Aorta (tissue), 5 donors: ENCODE measurements at regions not wholly inside any gene's neighbourhood (a gene's known extent, or its start where the extent isn't known, plus 50 kb on each side); places are given as distances from the start of the nearest gene placed in this dataset.
"Not testable (repeated sequence)": the region's sequence is repeated elsewhere in the genome, so short reads cannot be mapped to it uniquely, and the experiment has no call there.

ENCODE experiments used
- ATAC-seq: fragments of 200-7000 bp; cut with Tn5 transposase; one replicate; pipeline ENCODE4 v1.9.1; 2022; ENCODE audit warnings: moderate library complexity; ENCODE audit not compliant: low FRiP score
- DNase-seq, 2 donors: peaks; one replicate each; pipeline ENCODE4 v3.0.0-alpha.2; 2020
- H3K27ac ChIP-seq, 2 donors: one replicate each; pipeline ENCODE4 v1.5.1; 2013; ENCODE audit warnings: low read length in 2 of 2, mild to moderate bottlenecking in 2 of 2, moderate library complexity in 2 of 2, control low read depth in 1 of 2, inconsistent platforms in 1 of 2, low read depth in 1 of 2
- H3K27me3 ChIP-seq, 2 donors: one replicate each; pipeline ENCODE4 v1.6.1; 2013; ENCODE audit warnings: control low read depth in 1 of 2, low read length in 1 of 2, mild to moderate bottlenecking in 1 of 2, moderate library complexity in 1 of 2; ENCODE audit not compliant: insufficient read depth in 2 of 2, control insufficient read depth in 1 of 2
- H3K36me3 ChIP-seq, 2 donors: one replicate each; pipeline ENCODE4 v1.6.1; 2013; ENCODE audit warnings: control low read depth in 1 of 2, low read length in 1 of 2, mild to moderate bottlenecking in 1 of 2; ENCODE audit not compliant: insufficient read depth in 2 of 2, control insufficient read depth in 1 of 2
- H3K4me1 ChIP-seq, 2 donors: one replicate each; pipeline ENCODE4 v1.6.1; 2013; ENCODE audit warnings: low read length in 2 of 2, control low read depth in 1 of 2, mild to moderate bottlenecking in 1 of 2, moderate library complexity in 1 of 2; ENCODE audit not compliant: insufficient read depth in 2 of 2, control insufficient read depth in 1 of 2
- H3K4me3 ChIP-seq, 2 donors: one replicate each; pipeline ENCODE4 v1.5.1; 2013; ENCODE audit warnings: low read length in 2 of 2, control low read depth in 1 of 2, mild to moderate bottlenecking in 1 of 2
- H3K9me3 ChIP-seq: one replicate; pipeline ENCODE4 v1.6.1; 2013; ENCODE audit warnings: mild to moderate bottlenecking, low read length; ENCODE audit not compliant: control insufficient read depth
- WGBS, 2 donors: extraction: QIAGEN DNeasy Blood & Tissue Kit; methylation state at CpG; one replicate each; pipeline ENCODE4 v1.1.7; 2013; 5-methylcytosine and 5-hydroxymethylcytosine counted together
- intact Hi-C, 2 donors: fragments of 100-400 bp; cut with DNase I; formaldehyde crosslinking; loops; one replicate each; pipeline versions ENCODE4 v1.14.2 to v1.15.0; 2022
- donor health status: healthy with polysubstance abuse.
- donor health status: Bipolar disorder and iron deficiency.
- donor health status: DM: no; HTN: no; CAD: no.
- donor health status: DM: no; HTN: no; CAD: no.
- donor health status: DM: yes; HTN: yes; CAD: no.

DNA sequence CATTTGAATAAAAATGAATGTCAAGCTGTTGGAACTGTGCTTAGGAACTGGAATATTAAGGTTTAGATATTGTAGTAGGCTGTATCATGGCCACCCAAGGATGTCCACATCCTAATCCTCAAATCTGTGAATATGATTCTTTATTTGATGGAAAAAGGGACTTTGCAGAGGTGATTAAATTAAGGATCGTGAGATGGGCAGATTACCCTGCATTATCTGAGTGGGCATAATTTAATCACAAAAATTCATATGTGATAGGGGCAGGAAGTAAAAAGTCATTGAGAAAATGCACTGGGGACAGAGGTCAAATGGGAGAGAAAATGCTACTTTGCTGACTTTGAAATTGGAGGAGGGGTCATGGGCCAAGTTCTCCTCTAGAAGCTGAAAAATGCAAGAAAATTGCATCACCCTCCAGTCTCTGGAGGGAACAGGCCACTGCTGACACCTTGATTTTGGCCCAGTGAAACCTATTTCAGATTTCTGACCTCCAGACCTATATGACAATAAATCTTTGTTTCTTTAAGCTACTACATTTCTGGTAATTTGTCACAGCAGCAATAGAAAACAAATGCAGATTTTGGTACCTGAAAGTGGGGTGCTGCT lies 521.4 kb downstream of the PCDH7 start:
- H3K27ac ChIP-seq = no peak overlapping the region
- DNase-seq (no peak), ATAC-seq (no peak)
- H3K4me1 ChIP-seq = no peaks in the 10 kb centered on the region
- no peaks in the 10 kb centered on the region for H3K36me3 ChIP-seq
- H3K27me3 ChIP-seq = no peaks in the 10 kb centered on the region
- H3K4me3 ChIP-seq = no peak overlapping the region
- peaks cover 6% of the 10 kb centered on the region for H3K9me3 ChIP-seq
- 86% methylated on average over 1 of the region's 1 CpG for WGBS, 2 donors
- intact Hi-C loops = no loop called here

DNA sequence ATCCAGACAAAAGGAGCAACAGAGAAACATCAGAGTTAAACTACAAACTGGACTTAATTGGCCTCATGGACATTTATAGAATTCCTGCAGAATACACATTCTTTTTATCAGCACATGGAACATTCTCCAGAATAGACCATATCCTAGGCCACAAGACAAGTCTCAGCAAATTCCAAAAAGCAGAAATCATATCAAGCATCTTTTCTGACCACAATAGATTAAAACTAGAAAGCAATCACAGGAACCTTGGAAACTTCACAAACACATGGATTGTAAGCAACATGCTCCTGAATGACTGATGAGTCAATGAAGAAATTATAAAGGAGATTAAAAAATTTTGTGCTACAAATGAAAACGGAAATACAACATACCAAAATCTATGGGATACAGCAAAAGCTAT lies 526.7 kb downstream of the PCDH7 start:
- DNase-seq (no peak), ATAC-seq (no peak)
- Histone ChIP-seq H3K27ac (no peak overlapping the region), H3K27me3 (no peaks in the 10 kb centered on the region), H3K4me1 (no peaks in the 10 kb centered on the region), H3K9me3 (no peaks in the 10 kb centered on the region), H3K4me3 (no peak overlapping the region), H3K36me3 (no peaks in the 10 kb centered on the region)
- intact Hi-C loops = no loop called here
- WGBS, 2 donors = 34 to 35% methylated on average over 1 of the region's 1 CpG

DNA sequence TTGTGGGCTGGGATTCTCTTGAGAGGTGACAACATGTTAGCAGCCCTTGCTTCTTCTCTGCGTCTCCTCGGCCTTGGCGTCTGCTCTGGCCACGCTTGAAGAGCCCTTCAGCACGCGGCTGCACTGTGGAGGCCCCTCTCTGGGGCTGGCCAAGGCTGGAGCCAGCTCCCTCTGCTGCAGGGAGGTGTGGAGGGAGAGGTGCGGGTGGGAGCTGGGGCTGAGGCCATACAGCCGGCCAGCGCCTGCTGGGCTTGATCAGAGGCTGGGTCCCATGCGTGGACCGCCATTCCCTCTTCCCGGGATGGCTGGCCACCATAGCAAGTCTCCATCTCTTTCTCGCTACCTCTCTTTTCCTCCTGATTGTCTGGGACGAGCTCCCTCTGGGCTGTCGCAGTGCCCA lies 539.0 kb downstream of the PCDH7 start:
- no peak for DNase-seq
- H3K27me3 ChIP-seq = no peaks in the 10 kb centered on the region
- intact Hi-C loops = no loop called here
- ATAC-seq = no peak
- H3K9me3 ChIP-seq = no peaks in the 10 kb centered on the region
- no peaks in the 10 kb centered on the region for H3K36me3 ChIP-seq
- WGBS, 2 donors = 97% methylated on average over 15 of the region's 15 CpGs
- H3K4me3 ChIP-seq = no peak overlapping the region
- no peak overlapping the region for H3K27ac ChIP-seq
- no peaks in the 10 kb centered on the region for H3K4me1 ChIP-seq

- no peak for ATAC-seq
- WGBS, 2 donors = 18 to 22% methylated on average over 2 of the region's 2 CpGs
Measured at GRCh38 chr4:31261632-31262031, 541.5 kb downstream of the PCDH7 start.

DNA sequence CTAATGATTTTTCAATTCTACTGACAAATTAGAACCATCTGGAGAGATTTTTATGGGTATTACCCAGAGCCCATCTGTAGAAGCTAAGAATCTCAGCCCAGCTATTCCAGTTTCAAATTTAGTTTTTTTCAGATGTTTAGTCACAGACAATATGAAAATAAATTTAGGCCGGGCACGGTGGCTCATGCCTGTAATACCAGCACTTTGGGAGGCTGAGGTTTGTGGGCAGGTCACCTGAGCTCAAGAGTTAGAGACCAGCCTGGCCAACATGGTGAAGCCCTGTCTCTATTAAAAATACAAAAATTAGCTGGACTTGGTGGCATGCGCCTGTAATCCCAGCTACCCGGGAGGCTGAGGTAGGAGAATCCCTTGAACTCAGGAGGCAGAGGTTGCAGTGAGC lies 545.9 kb downstream of the PCDH7 start:
- H3K36me3 ChIP-seq, H3K27ac ChIP-seq, H3K9me3 ChIP-seq, ATAC-seq, DNase-seq, H3K4me1 ChIP-seq, H3K4me3 ChIP-seq, intact Hi-C loops, H3K27me3 ChIP-seq: not testable (repeated sequence)
- WGBS, 2 donors = 88 to 90% methylated on average over 4 of the region's 4 CpGs

More at GRCh38 chr4:31261632-31262031, 541.5 kb downstream of the PCDH7 start:
- H3K4me1 ChIP-seq = no peaks in the 10 kb centered on the region
- intact Hi-C loops = no loop called here
- no peak overlapping the region for H3K4me3 ChIP-seq
- DNase-seq = no peak
- H3K27ac ChIP-seq = no peak overlapping the region
- H3K36me3 ChIP-seq = no peaks in the 10 kb centered on the region
- no peaks in the 10 kb centered on the region for H3K9me3 ChIP-seq
- no peaks in the 10 kb centered on the region for H3K27me3 ChIP-seq

DNA sequence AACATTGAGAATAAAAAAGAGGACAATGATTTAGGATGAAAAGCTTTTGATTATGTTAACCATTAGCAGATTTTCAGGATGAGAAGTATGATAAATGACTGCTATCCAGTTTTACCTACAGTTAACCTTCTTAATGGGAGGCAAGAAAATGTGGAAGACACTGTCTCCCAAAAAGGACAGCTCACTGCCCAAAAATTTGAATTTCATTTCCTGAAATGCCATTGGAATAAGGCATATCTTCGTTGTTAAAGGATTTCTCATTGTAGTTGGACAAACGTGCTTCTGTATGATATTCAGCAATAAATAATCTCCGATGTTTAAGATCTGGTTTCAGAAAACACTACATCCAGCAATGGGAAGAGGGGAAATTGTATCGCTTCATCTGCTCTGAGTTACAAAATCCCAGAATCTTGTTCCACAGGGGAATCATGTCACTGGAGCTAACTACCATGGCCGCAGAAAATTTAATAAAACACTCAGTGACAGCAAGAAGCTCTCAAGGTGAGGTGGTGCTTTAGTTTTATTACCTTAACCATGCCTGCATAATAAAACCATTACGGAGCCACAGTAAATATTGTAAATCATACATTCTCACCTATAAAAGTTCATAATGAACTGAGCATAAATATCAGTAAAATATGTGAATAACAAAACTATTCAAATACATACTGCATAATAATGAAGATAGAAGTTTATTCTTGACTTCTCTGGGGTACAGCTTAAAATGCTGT lies 552.3 kb downstream of the PCDH7 start:
- H3K36me3 ChIP-seq = no peaks in the 10 kb centered on the region
- H3K27me3 ChIP-seq = no peaks in the 10 kb centered on the region
- H3K27ac ChIP-seq = no peak overlapping the region
- no peaks in the 10 kb centered on the region for H3K4me1 ChIP-seq
- H3K9me3 ChIP-seq = no peaks in the 10 kb centered on the region
- intact Hi-C loops = no loop called here
- ATAC-seq = no peak
- WGBS, 2 donors = 82 to 86% methylated on average over 6 of the region's 6 CpGs
- no peak for DNase-seq
- H3K4me3 ChIP-seq = no peak overlapping the region

DNA sequence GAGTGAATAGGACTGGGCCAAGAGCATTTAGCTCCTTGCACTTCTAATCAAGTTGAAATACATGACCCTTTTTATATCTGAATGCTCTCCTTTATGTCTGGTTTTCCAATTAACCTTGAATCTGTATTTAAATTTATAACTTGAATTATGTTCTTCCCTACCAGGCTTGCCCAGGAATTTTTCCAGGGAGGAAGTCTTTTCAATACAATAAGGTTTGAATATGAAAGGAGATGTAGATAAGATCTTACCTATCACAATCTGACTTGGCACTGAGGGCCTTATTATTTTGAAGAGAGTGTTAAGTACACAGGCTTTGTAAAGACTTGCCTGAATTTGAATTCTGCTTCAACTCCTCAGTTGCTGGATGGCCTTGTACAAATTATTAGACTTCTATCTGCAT lies 555.7 kb downstream of the PCDH7 start:
- no peak for ATAC-seq
- intact Hi-C loops = no loop called here
- Histone ChIP-seq H3K4me1 (no peaks in the 10 kb centered on the region), H3K4me3 (no peak overlapping the region), H3K36me3 (no peaks in the 10 kb centered on the region), H3K27me3 (no peaks in the 10 kb centered on the region), H3K9me3 (no peaks in the 10 kb centered on the region), H3K27ac (no peak overlapping the region)
- no peak for DNase-seq

DNA sequence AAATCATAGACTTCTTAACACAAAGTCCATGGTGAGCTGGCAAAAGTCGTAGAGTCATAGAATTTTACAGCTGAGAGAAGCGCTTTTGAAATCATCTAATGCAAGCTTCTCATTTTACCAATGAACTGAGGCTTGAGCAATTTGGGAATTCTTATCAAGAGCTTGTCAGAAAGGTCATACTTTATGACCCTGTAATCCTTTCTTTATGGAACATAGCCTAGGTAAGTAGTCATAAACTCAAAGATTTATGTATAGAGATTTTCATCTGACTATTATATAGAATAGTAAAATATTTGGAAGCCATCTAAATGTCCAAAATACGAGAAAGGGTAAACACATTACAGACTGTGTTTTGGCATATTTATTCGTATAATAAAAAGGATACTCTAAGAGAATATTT lies 563.5 kb downstream of the PCDH7 start:
- H3K4me3 ChIP-seq = no peak overlapping the region
- intact Hi-C loops = no loop called here
- no peak for DNase-seq
- peaks cover 2% of the 10 kb centered on the region for H3K9me3 ChIP-seq
- 49 to 59% methylated on average over 4 of the region's 4 CpGs for WGBS, 2 donors
- no peaks in the 10 kb centered on the region for H3K4me1 ChIP-seq
- ATAC-seq = no peak
- no peak overlapping the region for H3K27ac ChIP-seq
- H3K27me3 ChIP-seq = no peaks in the 10 kb centered on the region
- no peaks in the 10 kb centered on the region for H3K36me3 ChIP-seq

DNA sequence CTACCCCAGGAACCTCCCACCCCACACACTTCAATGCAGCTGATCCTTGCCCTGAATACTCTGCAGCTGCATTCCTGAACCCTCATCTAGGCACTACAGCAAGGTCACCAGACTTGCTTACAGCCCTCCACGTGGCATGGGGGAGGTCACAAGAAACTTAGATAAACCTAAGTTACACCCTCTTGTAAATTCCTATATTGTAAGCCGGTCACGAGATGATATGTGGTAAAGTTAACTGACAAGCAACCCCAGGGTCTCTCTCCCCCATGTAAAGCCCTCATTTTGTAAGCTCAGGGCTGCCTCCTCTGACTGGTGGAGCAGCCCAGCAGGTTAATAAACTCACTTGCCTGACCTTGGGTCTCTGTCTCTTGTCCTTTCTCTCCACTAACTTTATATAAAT lies 570.7 kb downstream of the PCDH7 start:
- no peak overlapping the region for H3K27ac ChIP-seq
- 46% methylated on average over 3 of the region's 3 CpGs for WGBS, 2 donors
- no peaks in the 10 kb centered on the region for H3K27me3 ChIP-seq
- intact Hi-C loops = no loop called here
- no peak for ATAC-seq
- no peak overlapping the region for H3K4me3 ChIP-seq
- no peak for DNase-seq
- H3K9me3 ChIP-seq = peaks cover 2% of the 10 kb centered on the region
- no peaks in the 10 kb centered on the region for H3K4me1 ChIP-seq
- no peaks in the 10 kb centered on the region for H3K36me3 ChIP-seq
